COLO668 (cell line): ENCODE measurements at regions not wholly inside any gene's neighbourhood (a gene's known extent, or its start where the extent isn't known, plus 50 kb on each side); places are given as distances from the start of the nearest gene placed in this dataset.

Experiments
- DNase-seq: peaks from one replicate; lab custom pipeline; 2025; ENCODE audit not compliant: unreplicated experiment; lab: John Stamatoyannopoulos, UW

DNA sequence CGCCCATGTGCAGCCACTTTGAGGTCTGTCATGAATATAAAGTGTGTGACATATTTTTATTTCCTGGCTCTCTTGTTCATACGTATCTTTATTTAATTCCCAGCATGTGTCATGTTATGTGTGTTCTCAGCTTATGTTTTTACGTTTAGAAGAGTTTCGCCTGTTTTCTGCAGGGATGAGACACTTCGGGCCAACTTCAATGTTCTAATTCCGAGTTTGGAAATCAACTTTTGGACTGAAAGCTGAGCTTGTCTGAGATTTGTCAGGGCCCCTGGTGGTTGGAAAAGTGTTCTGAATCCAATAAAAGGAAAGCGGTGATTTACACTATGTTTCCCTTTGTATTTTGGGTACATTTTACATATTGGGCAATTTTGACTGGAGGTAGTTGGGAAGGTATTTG, 810.7 kb downstream of the TBC1D22A start:
- DNase-seq, result no peak

DNA sequence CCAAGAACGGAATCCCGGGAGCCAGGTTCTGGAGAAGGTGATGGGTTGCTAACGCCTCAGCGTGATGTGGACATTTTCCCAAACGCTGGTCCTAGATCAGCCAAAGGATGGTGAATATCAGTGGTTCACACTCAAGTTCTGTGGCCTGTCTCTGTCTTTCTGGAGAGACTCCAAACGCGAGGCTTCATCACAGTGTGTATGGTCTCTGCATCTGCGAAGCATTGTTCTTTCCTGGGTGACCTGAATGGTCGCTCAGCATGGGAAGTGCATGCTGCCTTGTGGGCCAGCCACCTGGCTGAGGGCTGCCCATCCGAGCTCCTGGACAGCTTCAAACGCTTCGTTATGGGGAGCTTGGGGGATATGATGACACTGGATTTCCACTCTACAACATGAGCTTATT, 810.0 kb downstream of the TBC1D22A start:
- no peak for DNase-seq

DNA sequence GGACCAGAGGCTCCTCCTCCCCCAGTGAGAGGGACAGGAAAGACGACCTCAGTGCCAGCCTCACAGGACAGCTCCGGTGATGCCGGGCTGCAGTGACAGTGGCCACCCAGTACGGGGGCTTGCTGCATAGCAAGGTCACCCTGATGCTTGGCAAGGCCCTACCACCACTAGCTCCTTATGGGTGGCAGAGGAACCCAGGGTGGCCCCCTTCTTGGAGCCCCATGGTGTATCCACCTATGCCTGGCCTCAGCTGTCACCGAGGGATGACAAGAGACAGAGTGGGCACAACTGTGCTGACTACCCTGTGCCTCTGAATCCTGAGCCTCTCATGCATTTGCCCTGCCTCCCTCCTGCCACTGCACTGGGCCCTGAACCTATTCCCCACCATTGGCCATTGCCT, 809.2 kb downstream of the TBC1D22A start:
- DNase-seq, result no peak

DNA sequence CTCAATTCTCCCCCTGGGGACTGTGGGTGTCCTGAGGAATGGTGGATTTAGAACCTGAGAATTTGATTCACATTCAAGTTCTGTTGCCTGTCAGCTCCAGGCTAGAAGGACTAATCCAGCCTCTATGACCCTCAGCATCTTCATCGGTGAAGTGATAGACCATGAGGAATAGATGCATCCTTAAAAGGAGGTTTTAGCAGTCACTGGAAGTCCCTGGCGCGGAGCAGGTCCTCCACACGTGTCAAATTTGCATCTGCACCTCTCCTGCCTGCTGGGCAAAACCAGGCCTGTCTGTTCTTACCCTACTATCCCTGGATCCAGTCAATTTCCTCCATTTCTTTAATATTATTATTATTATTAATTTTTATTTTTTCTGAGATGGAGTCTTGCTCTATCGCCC, 808.4 kb downstream of the TBC1D22A start:
- DNase-seq, result no peak

DNA sequence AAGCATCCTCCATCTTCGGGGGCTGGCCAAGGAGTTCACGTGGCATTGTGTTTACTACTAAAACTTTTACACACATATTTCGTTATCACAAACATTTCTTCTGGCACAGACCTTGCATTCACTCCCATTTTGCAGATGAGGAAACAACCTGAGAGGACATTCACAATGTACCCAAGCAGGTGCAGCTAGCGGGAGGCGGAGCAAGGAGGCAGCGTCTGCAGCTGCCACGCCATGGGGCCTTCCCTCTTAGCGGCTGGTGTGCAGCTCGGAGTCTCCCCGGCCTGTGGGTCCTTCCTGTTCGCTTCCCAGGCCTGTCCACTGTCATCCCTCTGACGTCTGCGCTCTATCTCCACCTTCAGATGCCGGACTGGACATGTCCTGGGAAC, 807.8 kb downstream of the TBC1D22A start:
- DNase-seq, result no peak

DNA sequence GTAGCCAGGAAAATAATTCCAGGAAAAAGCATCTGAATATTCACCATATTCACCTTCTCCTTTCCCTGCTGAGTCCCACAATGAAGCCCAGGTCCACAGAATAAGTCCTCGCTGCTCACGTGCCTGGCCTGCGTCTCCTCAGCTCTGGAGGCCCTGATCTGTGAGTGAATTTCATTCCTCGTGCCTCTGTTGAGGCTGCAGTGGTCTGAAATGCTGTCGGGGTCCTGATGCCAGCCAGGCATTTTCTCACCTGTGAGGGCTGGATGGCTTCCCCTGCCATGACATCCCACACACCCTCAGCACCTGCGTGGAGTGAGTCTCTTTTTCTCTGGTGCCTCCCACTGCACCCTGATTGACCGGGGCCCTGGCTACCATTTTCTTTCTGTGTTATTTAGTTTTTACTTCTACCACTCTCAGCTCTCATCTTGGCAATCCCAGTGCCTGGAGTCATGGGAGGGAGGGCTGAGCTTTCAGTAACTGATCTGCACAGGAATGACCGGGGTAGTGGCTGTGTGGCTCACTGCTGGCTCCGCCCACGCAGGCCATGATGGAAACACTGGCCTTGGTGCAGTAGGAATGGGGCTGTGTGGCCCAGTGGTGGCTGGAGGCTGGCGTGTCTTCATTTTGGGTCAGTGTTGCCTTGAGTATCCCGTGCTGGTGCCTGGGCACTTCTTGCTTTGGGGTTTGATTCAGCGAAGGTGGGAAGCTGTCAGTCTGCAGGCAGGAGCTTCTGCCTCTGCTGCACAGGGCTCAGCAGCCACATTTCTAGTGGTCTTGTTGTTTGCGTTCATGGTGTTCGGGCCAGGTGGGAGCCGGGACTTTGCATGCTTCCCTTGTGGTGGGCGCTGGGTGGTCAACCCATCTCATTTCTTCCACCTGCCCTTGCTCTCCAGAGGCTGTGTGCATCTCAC, 807.2 kb downstream of the TBC1D22A start:
- no peak for DNase-seq

DNA sequence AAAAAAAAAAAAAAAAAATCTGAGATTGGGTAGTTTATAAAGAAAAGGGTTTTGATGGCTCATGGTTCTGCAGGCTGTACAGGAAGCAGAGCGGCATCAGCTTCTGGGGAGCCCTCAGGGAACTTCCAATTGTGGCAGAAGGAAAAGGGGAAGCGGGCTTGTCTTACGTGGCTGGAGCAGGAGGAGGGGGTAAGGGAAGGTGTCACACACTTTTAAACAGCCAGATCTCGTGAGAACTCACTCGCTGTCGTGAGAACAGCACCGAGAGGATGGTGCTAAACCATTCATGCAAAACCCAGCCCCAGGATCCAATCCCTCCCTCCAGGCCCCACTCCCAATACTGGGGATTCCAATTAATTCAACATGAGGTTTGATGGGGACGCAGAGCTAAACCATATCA, 806.2 kb downstream of the TBC1D22A start:
- DNase-seq, result no peak

DNA sequence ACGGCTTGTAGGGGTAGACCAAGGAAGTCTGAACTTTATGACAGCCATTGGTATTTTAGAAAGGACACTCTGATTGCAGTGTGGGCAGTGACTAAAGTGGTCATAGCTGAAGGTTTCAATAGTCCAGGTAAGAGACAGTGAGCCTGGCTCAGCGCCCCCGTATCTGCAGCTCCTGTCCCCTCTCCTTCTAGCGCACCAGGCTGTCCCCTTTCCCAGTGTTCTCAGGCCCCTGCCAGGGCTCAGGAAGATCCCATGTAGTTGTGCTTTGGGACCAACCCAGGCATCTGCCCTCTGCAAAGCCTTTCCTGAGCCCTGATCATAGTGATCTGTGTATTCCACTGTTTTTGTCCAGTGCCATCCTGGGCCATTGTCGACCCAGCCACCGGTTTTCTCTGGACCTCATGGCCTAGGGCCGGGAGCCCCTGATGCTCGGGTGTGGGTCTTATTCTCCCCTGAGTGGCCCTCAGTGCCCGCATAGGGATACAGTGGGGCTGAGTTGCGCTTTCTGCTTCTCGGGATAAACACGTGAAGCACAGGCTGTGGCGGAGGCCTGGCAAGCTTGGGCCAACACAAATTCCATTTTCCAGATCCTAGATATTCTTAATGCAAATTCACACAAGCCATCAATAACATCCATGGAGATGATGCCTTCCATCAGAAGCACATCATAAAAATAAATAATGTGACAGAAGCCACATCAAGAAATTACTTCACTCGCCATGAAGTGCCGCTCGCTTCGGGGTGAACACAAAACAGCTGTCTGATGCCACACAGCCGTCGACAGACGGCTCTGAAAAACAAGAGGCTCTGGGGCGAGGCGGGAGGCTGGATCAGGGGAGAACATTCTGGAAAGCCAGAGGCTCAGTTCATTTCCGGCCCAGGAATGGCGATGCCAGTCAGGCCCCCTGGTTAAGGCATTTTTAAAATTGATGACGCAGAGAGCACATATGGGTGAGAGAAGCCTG, 805.0 kb downstream of the TBC1D22A start:
- no peak for DNase-seq

DNA sequence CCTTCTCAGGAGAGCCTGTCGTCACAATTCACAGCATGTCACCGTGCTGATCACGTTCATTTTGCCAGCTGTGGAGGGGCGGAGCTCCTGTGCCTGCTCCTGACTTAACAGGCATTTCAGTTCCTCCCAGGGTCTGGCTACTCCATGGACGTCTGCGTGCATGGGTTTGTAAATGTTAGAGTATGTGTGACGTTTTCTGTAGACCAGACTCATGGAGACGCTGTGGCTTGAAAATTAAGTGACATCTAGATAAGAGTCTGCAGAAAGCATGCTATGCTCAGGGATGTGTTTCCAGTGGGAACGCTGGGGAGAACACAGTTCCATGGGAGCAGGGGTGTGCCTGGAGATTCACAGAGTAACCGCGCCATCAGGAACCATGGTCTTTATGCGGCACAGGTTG, 804.0 kb downstream of the TBC1D22A start:
- no peak for DNase-seq

DNA sequence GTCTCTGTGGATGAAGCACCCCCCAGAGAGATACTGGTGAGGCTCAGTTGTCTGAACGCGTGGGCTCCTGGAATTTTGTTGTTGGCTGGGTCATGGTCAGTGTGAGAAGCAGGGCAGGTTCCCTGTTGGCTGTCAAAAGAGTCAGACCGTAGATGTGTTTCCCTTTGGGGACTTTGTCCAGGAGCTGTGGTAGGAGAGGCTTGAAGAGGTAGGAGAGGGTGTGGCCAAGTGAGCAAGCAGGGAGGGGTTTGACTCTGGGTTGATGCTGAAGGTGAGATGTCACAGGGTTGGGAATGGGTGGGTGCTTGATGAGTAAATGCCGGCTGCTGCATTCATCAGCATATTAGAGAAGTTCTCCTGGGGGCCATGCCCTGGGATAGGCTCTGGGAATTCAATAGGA, 803.2 kb downstream of the TBC1D22A start:
- DNase-seq, result no peak

DNA sequence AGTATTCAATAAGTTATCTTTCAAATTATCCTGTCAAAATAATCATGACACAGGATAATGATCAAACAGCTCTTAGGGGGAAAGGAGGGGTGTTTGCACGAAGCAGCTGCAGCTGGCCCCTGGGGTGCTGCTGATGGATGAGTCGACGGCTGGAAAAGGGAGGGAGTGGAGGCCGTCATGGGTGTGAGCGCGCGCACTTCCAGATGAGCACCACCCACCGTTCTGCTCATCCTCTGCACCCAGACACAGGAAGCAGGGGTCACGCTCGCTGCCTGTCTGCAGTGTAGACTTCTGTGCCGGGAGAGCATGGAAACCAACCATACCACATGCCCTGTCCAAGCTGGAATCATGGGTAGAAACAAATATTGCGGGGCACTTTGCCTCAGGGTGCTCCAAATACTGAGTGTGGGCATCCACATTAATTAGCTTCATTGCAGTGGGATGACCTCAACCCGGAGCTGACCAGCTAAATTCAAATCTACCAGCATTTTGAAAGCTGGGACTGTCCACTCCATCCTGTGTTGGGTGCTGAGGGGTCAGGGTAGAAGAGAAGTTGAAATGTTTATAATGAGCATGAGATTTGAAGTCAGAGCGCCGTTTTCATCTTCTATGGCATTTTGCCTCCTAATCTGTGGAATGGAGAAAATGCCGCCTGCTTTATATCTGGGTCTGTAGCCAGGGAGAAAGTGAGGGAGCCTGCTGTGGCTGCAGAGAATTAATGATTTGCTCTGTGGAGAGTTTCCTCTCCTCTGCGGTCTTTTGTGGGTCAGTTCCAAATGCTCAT, 802.4 kb downstream of the TBC1D22A start:
- peak; percentile 85 for DNase-seq

DNA sequence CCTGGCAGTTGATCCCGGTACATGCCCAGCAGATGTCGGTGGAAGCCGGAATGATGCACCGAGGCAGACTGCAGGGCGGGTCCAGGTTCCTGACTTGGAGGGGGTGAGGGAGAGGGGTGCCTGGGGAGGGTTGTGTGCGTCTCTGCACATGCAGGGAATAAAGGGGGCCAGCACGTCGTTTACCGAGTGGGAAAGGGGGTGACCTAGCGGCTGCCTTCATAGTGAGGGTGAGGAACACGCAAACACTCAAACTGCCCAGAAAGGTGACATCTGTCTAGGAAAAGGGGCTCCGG, 801.7 kb downstream of the TBC1D22A start:
- DNase-seq, result no peak

DNA sequence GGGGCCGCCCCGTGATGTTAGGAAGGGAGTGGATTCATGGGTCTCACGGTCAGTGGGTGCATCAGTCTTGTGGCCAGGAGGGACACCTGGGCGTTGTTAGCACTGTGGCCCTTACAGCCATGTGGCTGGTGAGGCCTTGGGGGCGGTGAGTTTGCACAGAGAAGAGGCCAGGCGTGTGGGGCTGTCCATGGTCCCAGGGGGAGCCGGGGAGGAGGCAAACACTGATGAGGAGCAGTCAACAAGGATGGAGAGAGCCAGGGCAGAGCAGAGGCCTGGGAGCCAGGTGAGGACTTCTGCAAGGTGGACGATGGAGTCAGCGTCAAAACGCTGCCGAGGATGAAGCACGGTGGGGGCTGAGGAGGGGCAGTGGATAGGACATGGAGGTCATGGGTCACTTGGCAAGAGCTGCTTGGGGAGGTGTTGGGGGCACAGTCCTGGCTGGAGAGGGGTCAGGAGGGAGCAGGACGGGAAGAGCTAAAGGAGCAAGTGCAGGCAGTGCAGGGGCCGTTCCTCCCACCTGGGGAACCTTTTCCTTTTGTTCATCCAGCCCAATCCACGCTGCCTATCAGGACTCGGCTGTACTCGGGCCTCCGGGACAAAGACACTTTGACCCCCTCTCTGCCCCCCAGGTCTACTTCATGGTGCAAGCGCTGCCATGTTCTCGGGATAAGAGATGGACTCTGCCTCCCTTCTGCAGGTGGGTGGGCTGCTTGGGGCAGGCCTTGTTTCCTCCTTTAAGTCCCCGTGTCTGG, 801.1 kb downstream of the TBC1D22A start:
- no peak for DNase-seq

DNA sequence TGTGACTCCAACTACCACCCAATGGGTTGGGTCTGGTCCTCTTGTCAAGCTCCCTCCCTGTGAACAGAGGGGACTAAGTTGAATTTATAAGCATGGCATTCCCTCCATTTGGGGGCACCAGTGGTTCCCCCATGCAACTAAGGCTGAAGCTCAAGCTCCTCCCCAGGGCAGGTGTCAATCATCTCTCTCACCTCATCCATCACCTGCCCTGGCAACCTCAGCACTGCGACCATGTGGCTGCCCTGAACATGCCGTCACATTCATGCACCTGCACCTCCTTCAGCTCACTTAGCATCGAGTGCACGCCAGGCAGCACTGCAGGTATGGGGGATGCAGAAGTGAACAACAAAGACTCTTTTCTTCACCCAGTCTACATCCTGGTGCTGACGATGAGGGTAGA, 799.3 kb downstream of the TBC1D22A start:
- no peak for DNase-seq

DNA sequence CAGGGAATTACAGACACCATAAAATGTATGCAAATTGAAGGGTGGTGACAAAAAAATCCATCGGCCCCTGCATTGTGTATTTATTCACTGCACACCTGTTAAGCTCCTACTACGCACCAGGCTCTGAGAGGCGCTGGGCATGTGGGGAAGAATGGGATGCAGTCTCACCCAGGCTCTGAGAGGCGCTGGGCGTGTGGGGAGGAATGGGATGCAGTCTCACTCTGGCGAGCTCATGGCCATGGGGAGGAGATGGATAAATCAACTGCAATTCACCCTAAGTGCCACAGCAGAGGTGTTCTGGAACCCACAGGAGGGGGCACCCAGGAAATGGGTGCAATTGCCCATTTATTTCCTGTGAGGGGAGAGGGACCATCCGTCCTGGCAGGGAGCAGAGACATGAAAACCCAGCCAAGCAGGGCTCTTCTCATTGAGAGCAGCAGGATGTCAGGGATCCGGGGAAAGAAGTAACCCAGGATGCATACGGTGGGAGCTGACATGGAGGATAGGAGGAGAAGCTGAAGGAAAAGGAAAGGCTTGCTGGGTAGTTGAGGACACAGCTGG, 798.7 kb downstream of the TBC1D22A start:
- DNase-seq, result no peak

DNA sequence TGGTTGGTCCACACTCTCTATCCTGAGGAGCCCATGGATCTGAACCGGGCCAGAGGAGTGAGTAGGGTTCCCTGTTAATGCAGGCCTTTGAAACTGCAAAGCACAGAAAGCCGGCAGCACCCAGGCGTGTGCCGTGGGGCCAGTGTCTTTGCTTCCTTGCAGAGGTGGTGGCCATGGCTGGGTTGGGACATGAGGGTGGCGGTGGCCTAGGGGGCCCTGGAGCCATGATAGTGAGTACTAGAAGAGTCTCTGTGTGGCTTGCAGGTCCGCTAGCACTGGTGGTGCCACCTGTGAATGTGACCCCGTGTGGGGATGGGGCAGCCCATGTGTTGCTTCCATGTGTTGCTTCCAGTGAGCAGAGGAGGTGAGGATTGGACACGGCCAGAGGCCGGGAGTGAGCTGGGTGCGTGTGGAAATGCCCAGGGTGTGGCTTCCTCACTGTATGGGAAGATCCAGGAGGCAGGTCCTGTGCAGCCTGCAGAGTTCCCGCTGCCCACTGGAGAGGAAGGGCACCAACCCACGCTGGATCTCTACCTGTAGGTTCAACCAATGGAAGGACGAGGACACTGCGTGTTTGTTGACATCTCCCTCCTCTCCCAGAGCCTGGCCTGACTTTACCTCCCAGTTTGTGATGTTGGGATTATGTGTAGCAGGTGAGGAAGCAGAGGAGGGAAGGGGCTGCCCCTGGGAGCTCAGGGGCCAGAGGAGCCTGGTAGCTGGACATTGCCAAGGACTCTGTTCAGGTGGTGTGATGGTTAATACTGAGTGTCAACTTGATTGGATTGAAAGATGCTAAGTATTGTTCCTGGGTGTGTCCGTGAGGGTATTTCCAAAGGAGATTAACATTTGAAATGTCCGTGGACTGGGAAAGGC, 796.6 kb downstream of the TBC1D22A start:
- no peak for DNase-seq

DNA sequence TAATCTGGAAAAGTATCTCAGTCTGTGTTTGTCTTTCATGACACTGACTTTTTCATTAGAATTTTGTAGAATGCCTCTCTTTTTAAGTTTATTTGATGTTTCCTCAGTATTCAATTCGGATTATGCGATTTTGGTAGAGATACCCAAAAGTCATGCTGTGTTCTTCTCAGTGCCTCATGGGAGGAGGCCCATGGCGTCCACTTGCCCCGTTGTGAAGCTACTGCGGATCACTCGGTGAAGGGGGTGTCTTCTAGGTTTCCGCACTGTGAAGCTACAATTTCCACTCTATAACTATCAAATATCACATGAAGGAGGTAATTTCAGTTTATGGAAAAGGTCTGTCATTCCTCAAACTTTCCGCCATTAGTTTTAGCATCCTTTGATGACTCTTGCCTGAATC, 794.0 kb downstream of the TBC1D22A start:
- no peak for DNase-seq

DNA sequence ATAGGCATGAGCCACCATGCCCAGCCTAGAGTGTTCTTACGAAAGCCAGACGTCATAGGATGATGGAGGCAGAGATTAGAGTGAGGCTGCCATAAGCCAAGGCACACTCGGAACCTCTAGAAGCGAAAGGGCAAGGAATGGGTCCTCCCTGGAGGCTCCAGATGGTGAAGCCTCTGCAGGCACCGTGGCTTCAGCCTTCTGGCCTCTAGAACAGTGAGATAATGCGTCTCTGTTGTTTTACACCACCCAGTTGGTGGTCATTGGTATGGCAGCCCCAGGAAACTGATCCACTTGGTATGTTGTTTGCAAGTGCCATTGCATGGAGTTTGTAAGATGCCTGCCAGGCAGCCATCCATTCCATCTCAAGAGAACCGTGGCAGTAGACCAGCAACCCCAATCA, 791.0 kb downstream of the TBC1D22A start:
- DNase-seq, result no peak

DNA sequence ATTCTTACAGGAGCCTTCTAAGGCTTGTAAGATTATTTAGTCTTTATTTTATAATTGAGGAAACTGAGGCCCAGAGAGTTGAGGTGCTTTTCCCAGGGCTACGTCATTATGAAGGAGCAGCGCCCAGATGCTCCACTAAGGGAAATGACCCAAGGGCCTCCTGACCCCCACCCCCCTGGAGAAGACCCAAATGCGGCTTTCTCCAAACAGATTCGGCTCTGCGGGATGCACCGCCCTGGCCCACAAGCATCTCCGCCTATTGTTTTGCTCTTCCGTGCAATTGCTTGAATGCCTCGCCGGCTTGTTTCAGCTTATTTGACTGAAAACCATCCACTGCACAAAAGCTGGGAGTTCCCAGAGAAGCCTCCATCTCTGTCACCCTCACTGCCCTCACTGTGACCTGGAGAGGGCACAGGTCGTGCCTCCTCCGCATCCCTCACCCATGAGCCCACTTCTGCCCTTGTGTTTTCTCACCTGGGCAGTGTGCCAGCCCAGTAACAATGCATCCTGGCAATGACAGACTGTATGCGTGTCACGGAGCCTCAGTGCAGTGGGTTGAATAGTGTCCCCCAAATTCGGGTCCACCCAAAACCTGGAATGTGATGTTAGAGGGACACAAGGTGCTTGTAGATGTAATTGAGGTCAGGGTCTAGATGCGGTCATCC, 790.2 kb downstream of the TBC1D22A start:
- DNase-seq, result no peak
